ENCODE measurements at regions not wholly inside any gene's neighbourhood (a gene's known extent, or its start where the extent isn't known, plus 50 kb on each side); places are given as distances from the start of the nearest gene placed in this dataset.

DNA sequence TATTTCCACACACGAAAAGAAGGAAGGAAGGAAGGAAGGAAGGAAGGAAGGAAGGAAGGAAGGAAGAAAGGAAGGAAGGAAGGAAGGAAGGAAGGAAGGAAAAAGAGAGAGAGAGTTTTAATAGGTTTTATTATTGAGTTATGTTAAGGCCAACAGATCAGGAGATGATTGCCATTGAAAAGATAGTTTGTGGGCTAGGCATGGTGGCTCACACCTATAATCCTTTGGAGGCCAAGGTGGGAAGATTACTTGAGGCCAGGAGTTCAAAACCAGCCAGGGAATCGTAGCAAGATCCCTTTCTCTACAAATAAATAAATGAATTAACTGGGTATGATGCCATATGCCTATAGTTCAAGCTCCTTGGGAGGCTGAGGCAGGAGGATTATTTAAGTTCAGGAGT lies 877.2 kb downstream of the TLE4 start:
- TF ChIP-seq, protein P1, sequence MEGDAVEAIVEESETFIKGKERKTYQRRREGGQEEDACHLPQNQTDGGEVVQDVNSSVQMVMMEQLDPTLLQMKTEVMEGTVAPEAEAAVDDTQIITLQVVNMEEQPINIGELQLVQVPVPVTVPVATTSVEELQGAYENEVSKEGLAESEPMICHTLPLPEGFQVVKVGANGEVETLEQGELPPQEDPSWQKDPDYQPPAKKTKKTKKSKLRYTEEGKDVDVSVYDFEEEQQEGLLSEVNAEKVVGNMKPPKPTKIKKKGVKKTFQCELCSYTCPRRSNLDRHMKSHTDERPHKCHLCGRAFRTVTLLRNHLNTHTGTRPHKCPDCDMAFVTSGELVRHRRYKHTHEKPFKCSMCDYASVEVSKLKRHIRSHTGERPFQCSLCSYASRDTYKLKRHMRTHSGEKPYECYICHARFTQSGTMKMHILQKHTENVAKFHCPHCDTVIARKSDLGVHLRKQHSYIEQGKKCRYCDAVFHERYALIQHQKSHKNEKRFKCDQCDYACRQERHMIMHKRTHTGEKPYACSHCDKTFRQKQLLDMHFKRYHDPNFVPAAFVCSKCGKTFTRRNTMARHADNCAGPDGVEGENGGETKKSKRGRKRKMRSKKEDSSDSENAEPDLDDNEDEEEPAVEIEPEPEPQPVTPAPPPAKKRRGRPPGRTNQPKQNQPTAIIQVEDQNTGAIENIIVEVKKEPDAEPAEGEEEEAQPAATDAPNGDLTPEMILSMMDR (IDR thresholded peaks at IDR 0.05; ENCODE audit: low read depth, low read length) = no peak
- no peak for TF ChIP-seq POLR2A (IDR thresholded peaks at IDR 0.05; ENCODE audit: extremely low read depth, insufficient read length)
- TF ChIP-seq, protein P2, sequence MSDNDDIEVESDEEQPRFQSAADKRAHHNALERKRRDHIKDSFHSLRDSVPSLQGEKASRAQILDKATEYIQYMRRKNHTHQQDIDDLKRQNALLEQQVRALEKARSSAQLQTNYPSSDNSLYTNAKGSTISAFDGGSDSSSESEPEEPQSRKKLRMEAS (IDR thresholded peaks at IDR 0.05; ENCODE audit: low read depth, low read length) = no peak
